IPS DF 4.7 (cell line): ENCODE measurements at regions not wholly inside any gene's neighbourhood (a gene's known extent, or its start where the extent isn't known, plus 50 kb on each side); places are given as distances from the start of the nearest gene placed in this dataset.

Experiments
- DNase-seq: peaks from one replicate; pipeline ENCODE4 v3.0.0-alpha.2; 2013; ENCODE audit warnings: low spot score; ENCODE audit errors: extremely low read depth

GRCh38 chr11:116263019-116263418 lies 509.8 kb downstream of the BUD13 start:
- DNase-seq: no peak

GRCh38 chr11:116262370-116262769 lies 510.4 kb downstream of the BUD13 start:
- no peak for DNase-seq

DNA sequence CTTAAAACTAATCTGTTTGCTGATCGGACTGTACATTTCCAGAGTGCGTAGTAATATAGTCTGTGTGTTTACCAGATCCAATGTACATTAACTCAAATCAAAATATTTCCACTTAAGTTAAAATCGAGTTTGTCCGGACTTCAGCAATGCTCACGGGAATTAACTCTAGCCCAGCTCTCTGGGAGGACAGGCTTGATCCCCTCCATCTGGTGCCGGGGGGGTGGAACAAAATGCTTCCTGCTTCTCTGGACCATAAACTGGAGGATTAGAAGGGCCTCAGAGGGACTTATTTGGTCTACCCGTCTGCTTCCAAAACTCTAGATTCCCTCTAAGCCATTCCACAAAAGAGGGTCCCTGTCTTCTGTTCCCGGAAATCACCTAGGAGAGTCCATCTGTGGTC lies 511.2 kb downstream of the BUD13 start:
- no peak for DNase-seq

- no peak for DNase-seq
Measured at GRCh38 chr11:116258821-116259220, 514.0 kb downstream of the BUD13 start.

DNA sequence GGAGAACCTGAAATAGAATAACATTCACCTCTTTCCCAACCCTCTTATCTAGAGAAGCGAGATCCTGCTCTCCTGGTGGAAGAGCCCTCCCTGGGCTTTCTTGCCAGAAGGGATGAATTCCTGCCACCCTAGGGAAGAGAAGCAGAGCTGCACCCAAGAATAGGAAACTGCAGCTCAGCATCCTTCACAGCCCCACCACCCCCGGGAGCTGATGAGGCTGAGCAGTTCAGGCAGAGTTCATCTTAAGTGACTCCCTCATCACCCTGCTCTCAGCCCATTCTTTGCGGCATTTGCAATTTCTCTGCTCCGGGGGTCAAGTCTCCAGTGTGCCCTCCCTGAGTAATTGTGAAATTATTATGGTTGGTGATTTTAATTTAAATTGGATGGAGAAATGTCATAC lies 514.9 kb downstream of the BUD13 start:
- no peak for DNase-seq

DNA sequence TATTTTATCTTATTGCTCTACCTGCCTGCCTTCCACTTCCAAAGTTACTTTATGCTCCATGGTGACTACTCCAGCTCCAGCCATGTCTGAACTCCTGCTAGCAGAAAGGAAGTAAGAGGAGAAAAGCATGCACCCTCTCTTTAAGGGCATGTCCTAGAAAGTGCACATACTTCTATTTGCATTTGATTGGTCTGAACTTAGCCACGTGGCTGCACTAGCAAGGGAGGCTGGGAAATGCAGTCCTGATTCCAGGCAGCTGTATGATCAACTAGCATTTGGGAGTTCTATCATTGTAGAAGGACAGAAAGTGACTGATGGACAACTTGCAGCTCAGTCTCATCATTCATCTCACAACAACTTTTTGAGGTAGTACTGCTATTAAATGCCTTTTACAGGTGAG lies 515.7 kb downstream of the BUD13 start:
- no peak for DNase-seq

DNA sequence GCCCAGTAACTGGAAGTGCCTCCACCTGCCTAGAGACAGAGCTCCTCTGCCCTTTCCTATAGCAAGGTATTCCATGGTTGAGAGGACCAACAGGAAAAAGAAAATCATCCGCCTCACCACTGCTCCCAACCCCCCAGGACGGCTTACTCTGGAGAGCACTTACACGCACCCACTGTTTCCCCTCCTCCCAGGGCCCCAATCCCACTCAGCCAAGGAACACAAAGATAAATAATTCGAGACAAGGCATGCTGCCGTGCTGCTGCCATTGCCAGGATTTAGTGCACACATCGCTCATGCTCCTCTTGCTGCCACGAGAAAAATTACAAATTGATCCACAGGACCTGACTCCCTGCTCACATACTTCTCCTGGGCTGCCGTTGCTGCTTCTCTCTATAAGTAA lies 516.6 kb downstream of the BUD13 start:
- DNase-seq: no peak

DNA sequence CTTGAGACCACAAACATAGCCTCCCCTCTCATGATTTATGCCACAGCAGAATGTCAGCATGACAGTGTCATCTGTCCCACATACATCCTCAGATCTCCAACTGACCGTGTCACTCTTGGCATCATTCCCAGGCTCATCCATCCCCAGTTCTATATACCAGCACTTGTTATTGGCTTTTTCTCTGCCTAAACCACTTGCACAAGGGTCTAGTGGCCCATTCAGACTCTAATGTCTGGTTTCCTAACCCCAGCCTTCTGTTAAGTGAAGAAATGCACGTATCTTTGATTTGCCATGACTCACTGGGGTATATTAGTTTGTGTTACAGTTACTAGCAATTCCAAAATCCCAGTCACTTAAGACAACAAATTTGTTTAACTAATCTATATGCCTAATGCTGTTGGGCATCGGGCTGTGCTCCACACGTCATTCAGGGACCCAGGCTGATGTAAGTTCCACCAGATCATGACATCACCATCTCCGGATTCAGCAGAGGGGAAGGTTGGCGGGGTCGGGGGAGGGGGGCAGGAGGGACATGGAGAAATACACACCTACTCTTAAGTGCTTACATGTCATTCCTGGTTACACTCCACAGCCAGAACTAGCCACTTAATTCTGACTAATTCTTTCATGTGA lies 517.4 kb downstream of the BUD13 start:
- no peak for DNase-seq

DNA sequence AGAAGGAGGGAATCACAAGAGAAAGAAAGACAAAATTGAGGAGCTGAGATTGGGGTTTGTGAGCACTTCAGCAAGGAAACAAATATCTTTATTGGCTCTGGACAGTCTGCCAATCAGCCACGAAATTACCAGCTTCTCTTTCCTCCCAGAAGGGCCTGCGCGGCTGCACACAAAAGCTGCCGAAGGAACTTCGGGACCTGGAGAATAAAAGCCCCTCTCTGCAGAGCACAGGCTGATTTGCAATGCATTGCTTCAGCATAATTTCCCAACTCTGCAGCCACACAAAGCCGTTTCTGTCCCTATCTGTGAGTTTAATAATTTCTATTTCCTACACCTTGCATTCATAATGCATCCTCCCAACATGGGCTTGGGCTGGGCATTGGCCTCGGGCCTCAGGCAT lies 522.6 kb downstream of the BUD13 start:
- DNase-seq: no peak

- no peak for DNase-seq
Measured at GRCh38 chr11:116249561-116249960, 523.2 kb downstream of the BUD13 start.

- DNase-seq: no peak
Measured at GRCh38 chr11:116244889-116245288, 527.9 kb downstream of the BUD13 start.

GRCh38 chr11:116244439-116244838 lies 528.3 kb downstream of the BUD13 start:
- no peak for DNase-seq

DNA sequence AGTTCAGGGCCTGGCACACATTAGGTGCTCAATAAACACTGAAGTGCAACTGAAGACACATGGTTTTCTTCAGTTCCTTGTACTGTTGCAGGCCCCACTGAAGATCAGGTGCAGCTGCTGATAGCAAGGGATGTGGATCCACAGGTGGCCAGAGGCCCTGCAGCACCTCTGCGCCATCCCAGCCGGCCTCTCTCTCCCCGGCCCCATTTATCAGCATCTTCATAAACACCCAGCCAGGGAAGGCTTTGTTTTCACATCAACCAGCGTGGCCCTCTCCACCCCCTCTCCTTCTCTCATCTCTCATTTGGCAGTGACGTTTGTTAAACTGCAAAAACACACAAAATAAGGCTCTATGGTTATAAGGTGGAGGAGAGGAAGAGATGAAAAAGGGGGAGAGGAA lies 528.8 kb downstream of the BUD13 start:
- no peak for DNase-seq

DNA sequence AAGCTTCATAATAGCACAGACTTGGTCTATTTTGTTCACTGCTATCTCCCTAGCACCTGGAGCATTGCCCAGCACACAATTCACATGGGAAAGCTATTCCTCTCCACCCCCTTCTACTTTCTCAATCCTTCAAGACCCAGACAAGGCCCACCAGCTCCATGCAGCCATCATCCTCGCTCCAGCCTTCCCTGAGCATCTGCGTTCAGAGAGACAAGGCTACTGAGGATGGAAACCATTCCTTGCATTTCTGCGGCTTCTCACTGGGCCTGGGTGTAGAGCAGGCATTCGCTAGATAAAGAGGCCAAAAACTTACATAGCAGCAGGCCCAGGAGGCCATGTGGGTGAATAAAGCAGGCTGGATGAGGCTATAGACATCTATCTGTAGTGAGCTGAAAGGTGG lies 530.8 kb downstream of the BUD13 start:
- no peak for DNase-seq

DNA sequence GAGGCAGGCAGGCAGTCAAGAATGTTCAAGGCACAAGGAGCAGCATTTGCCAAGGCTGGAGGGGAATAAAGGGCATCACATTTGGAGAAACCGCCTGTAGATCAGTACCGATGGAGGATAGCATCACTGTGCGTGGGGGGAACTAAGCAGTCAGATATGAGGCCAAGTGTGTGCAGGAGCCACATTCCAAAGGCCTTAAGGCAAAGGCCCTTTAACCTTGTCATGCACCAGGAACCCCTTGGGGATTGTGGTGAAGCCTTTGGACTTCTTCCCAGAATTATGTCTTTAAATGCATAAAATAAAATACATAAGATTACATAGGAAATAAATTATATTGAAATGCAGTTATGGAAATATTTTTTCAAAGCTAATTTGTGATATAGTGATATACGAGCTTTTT lies 532.1 kb downstream of the BUD13 start:
- DNase-seq: no peak

DNA sequence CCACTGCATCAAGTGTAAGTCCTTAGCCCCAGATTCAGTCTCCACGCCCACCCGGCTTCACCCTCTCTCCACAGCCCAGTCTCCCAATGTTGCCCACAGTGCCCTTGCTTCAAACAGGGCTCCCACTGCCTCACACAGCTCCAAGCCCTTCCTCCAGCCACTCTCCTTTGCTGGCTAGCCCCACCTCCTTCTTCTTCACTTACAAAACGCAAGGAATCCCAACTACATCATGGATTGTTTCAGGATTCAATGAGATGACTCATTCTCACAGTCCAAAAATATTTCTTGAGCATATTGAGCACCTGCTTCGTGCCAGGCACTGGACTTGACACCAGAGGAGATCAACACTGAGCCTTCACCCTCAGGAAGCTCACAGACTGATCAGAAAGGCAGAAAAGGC lies 533.5 kb downstream of the BUD13 start:
- no peak for DNase-seq

GRCh38 chr11:116234989-116235568 lies 537.7 kb downstream of the BUD13 start:
- no peak for DNase-seq

DNA sequence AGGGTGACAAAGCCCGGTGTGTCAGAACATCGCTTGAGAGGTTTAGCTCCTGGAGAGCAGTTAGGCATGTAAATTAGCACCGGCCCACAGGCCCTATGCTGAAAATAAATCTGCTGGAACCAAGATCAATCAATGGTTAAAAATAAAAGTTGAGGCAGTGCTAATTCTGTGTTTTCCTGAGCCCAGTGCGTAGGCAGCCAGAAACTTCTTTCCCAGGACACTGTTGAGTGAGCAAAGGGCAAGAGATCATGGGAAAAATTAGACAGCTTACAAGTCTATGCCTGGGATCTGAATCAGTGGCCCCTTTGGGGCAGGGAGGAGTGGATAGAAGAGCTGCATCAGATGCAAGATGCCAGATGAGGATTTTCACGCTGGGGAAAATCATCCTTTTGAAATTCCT lies 539.2 kb downstream of the BUD13 start:
- DNase-seq: no peak

- no peak for DNase-seq
Measured at GRCh38 chr11:116232364-116232828, 540.4 kb downstream of the BUD13 start.

- DNase-seq: no peak
Measured at GRCh38 chr11:116231543-116231942, 541.2 kb downstream of the BUD13 start.

- DNase-seq: no peak
Measured at GRCh38 chr11:116230438-116230837, 542.3 kb downstream of the BUD13 start.

GRCh38 chr11:116229236-116229970 lies 543.4 kb downstream of the BUD13 start:
- no peak for DNase-seq

DNA sequence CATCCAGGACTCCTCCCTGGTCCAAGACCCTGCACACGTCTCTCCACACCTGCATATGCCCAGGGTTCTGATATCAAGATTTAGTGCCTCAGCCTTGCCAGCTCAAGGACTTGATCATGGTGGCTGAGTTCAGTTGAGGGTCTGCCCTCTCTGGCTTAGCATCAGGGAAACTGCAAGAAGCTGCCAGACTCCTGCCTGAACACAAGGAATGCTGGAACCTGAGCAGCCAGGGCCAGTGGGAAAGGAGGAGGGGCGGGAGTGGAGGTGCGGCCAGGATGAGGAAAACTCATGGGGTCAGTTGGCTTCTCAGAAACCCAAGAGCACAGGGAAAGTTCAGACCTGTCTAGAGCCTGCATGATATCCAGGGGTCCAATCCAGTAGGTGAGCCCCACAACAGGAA lies 546.1 kb downstream of the BUD13 start:
- no peak for DNase-seq
